AG09319 (cell line): ENCODE measurements at regions not wholly inside any gene's neighbourhood (a gene's known extent, or its start where the extent isn't known, plus 50 kb on each side); places are given as distances from the start of the nearest gene placed in this dataset.

Experiments
- DNase-seq: peaks from one replicate; pipeline ENCODE4 v3.0.0-alpha.2; 2010; ENCODE audit warnings: low read depth; ENCODE audit errors: extremely low read depth
- CTCF ChIP-seq: IDR thresholded peaks from 2 replicates; pipeline ENCODE4 v1.5.1; 2011; ENCODE audit warnings: low read depth, mild to moderate bottlenecking, inconsistent platforms, low read length, moderate library complexity

GRCh38 chr7:106792233-106792926 lies 72.7 kb upstream of the PIK3CG start:
- no peak for TF ChIP-seq CTCF

GRCh38 chr7:106793015-106793975 lies 71.8 kb upstream of the PIK3CG start:
- TF ChIP-seq CTCF = peak; percentile 41
- no peak for DNase-seq

More at GRCh38 chr7:106792233-106792926, 72.7 kb upstream of the PIK3CG start:
- no peak for DNase-seq

GRCh38 chr7:106794276-106795083 lies 70.6 kb upstream of the PIK3CG start:
- TF ChIP-seq CTCF = no peak
- DNase-seq = no peak

GRCh38 chr7:106795084-106795876 lies 69.8 kb upstream of the PIK3CG start:
- no peak for TF ChIP-seq CTCF
- no peak for DNase-seq

GRCh38 chr7:106795877-106796231 lies 69.2 kb upstream of the PIK3CG start:
- no peak for TF ChIP-seq CTCF
- no peak for DNase-seq

- no peak for TF ChIP-seq CTCF
- DNase-seq = no peak
These were observed 67.1 kb upstream of the PIK3CG start for GRCh38 chr7:106797937-106798336.
